Left lung (tissue), 4 donors: ENCODE measurements at regions not wholly inside any gene's neighbourhood (a gene's known extent, or its start where the extent isn't known, plus 50 kb on each side); places are given as distances from the start of the nearest gene placed in this dataset.

Experiments used
- ATAC-seq: fragments of 200-7000 bp; cut with Tn5 transposase; one replicate; pipeline ENCODE4 v1.9.1; 2020; ENCODE audit warnings: moderate library complexity
- DNase-seq, 4 donors: peaks; one replicate each; pipeline ENCODE4 v3.0.0-alpha.2; 2013 to 2020
- H3K27ac ChIP-seq, 2 donors: fragments of 200-600 bp; sonication (generic) in 1 of 2; one replicate each; pipeline versions ENCODE4 v1.5.0 to v1.8.0; 2020 to 2021
- H3K27me3 ChIP-seq, 2 donors: fragments of 200-600 bp; sonication (generic) in 1 of 2; one replicate each; pipeline versions ENCODE4 v1.5.0 to v1.8.0; 2020 to 2021
- H3K36me3 ChIP-seq, 2 donors: fragments of 200-600 bp; sonication (generic) in 1 of 2; one replicate each; pipeline versions ENCODE4 v1.5.0 to v1.8.0; 2020 to 2021
- H3K4me1 ChIP-seq, 2 donors: fragments of 200-600 bp; one replicate each; pipeline ENCODE4 v1.8.0; 2021
- H3K4me3 ChIP-seq, 2 donors: fragments of 200-600 bp; sonication (generic) in 1 of 2; one replicate each; pipeline versions ENCODE4 v1.5.0 to v1.8.0; 2020 to 2021; ENCODE audit warnings: mild to moderate bottlenecking in 1 of 2
- H3K9me3 ChIP-seq, 2 donors: fragments of 200-600 bp; sonication (generic) in 1 of 2; one replicate each; pipeline versions ENCODE4 v1.5.0 to v1.8.0; 2020 to 2021
- CTCF ChIP-seq, 2 donors: fragments of 200-600 bp; sonication (generic) in 1 of 2; IDR thresholded peaks; one replicate each; pipeline versions ENCODE4 v1.5.0 to v1.8.0; 2021; ENCODE audit warnings: antibody characterized with exemption in 2 of 2
- intact Hi-C, 2 donors: fragments of 100-400 bp; cut with DNase I; formaldehyde crosslinking; loops; one replicate each; pipeline versions ENCODE4 v1.11.2 to v1.14.2; 2022
- donor health status: DM: no; HTN: yes; CAD: no.
- donor health status: DM: no; HTN: no; CAD: no.

- no peaks in the 10 kb centered on the region for H3K4me1 ChIP-seq
- no peak for DNase-seq
- intact Hi-C loops = no loop called here
- no peak overlapping the region for H3K4me3 ChIP-seq
- no peaks in the 10 kb centered on the region for H3K27me3 ChIP-seq
- TF ChIP-seq CTCF (IDR thresholded peaks at IDR 0.05) = no peak
- no peaks in the 10 kb centered on the region for H3K9me3 ChIP-seq
- no peak for ATAC-seq
- H3K27ac ChIP-seq = no peak overlapping the region
- H3K36me3 ChIP-seq = no peaks in the 10 kb centered on the region
Observed at GRCh38 chr4:114316789-114317188, 281.8 kb upstream of the UGT8 start.

- ATAC-seq = no peak
- Histone ChIP-seq H3K9me3 (no peaks in the 10 kb centered on the region), H3K4me3 (no peak overlapping the region), H3K27me3 (no peaks in the 10 kb centered on the region), H3K27ac (no peak overlapping the region), H3K36me3 (no peaks in the 10 kb centered on the region), H3K4me1 (no peaks in the 10 kb centered on the region)
- no peak for TF ChIP-seq CTCF (IDR thresholded peaks at IDR 0.05)
- DNase-seq = no peak
- intact Hi-C loops = no loop called here
Observed at GRCh38 chr4:114317564-114317963, 281.0 kb upstream of the UGT8 start.

- TF ChIP-seq CTCF (IDR thresholded peaks at IDR 0.05) = no peak
- Histone ChIP-seq H3K9me3 (no peaks in the 10 kb centered on the region), H3K36me3 (no peaks in the 10 kb centered on the region), H3K27me3 (no peaks in the 10 kb centered on the region), H3K27ac (no peak overlapping the region), H3K4me3 (no peak overlapping the region), H3K4me1 (no peaks in the 10 kb centered on the region)
- no peak for ATAC-seq
- intact Hi-C loops = no loop called here
- peak in 1 of 4 donors; percentile 23 for DNase-seq
Observed at GRCh38 chr4:114318309-114318708, 280.3 kb upstream of the UGT8 start.

GRCh38 chr4:114320126-114320525 is 278.5 kb upstream of the UGT8 start:
- no peak for TF ChIP-seq CTCF (IDR thresholded peaks at IDR 0.05)
- ATAC-seq = no peak
- no peaks in the 10 kb centered on the region for H3K4me1 ChIP-seq
- no peaks in the 10 kb centered on the region for H3K27me3 ChIP-seq
- no peak overlapping the region for H3K27ac ChIP-seq
- DNase-seq = no peak
- H3K4me3 ChIP-seq = no peak overlapping the region
- no peaks in the 10 kb centered on the region for H3K9me3 ChIP-seq
- intact Hi-C loops = no loop called here
- H3K36me3 ChIP-seq = no peaks in the 10 kb centered on the region

GRCh38 chr4:114321366-114321765 is 277.2 kb upstream of the UGT8 start:
- ATAC-seq (no peak), DNase-seq (peak in 2 of 4 donors; percentile 41 to 61)
- Histone ChIP-seq H3K27me3 (no peaks in the 10 kb centered on the region), H3K27ac (no peak overlapping the region), H3K4me1 (no peaks in the 10 kb centered on the region), H3K4me3 (no peak overlapping the region), H3K9me3 (no peaks in the 10 kb centered on the region), H3K36me3 (no peaks in the 10 kb centered on the region)
- TF ChIP-seq CTCF (IDR thresholded peaks at IDR 0.05) = no peak
- intact Hi-C loops = no loop called here
